GM23338 (cell line): ENCODE measurements at regions not wholly inside any gene's neighbourhood (a gene's known extent, or its start where the extent isn't known, plus 50 kb on each side); places are given as distances from the start of the nearest gene placed in this dataset.

Experiments
- ATAC-seq: fragments of 200-7000 bp; cut with Tn5 transposase; 3 replicates; pipeline ENCODE4 v1.9.1; 2020
- DNase-seq: peaks from one replicate; pipeline ENCODE4 v3.0.0-alpha.2; 2015; ENCODE audit warnings: low spot score
- H2AFZ ChIP-seq: fragments of 200-600 bp; sonication (generic); 2 replicates; pipeline ENCODE4 v1.8.0; 2016; ENCODE audit warnings: antibody characterized with exemption, mild to moderate bottlenecking, moderate library complexity
- H3F3A ChIP-seq: fragments of 200-600 bp; sonication (generic); replicated peaks from 2 replicates; pipeline ENCODE4 v1.8.0; 2017; ENCODE audit warnings: antibody characterized with exemption, mixed run types, low read depth
- H3K27ac ChIP-seq: fragments of 200-600 bp; sonication (generic); 2 replicates; pipeline ENCODE4 v1.6.1; 2016; ENCODE audit warnings: low read depth
- H3K27me3 ChIP-seq: fragments of 200-600 bp; sonication (generic); 2 replicates; pipeline ENCODE4 v1.8.0; 2016; ENCODE audit warnings: mild to moderate bottlenecking, mixed run types, moderate library complexity; ENCODE audit not compliant: insufficient read depth
- H3K36me3 ChIP-seq: fragments of 200-600 bp; sonication (generic); 2 replicates; pipeline ENCODE4 v1.8.0; 2016; ENCODE audit warnings: mild to moderate bottlenecking; ENCODE audit not compliant: insufficient read depth
- H3K4me1 ChIP-seq: fragments of 200-600 bp; sonication (generic); 2 replicates; pipeline ENCODE4 v1.8.0; 2016; ENCODE audit warnings: mild to moderate bottlenecking, moderate library complexity; ENCODE audit not compliant: insufficient read depth
- H3K4me2 ChIP-seq: fragments of 200-600 bp; sonication (generic); 2 replicates; pipeline ENCODE4 v1.7.1; 2017; ENCODE audit warnings: mixed run types
- H3K4me3 ChIP-seq: fragments of 200-600 bp; sonication (generic); 2 replicates; pipeline ENCODE4 v1.6.1; 2016; ENCODE audit warnings: mixed run types
- H3K79me2 ChIP-seq: fragments of 200-600 bp; sonication (generic); replicated peaks from 2 replicates; pipeline ENCODE4 v1.8.0; 2017; ENCODE audit warnings: mild to moderate bottlenecking; ENCODE audit not compliant: insufficient read depth
- H3K9me2 ChIP-seq: fragments of 200-600 bp; sonication (generic); 2 replicates; pipeline ENCODE4 v1.8.0; 2017; ENCODE audit not compliant: insufficient read depth
- H4K20me1 ChIP-seq: fragments of 200-600 bp; sonication (generic); replicated peaks from 2 replicates; pipeline ENCODE4 v1.8.0; 2017; ENCODE audit warnings: mild to moderate bottlenecking; ENCODE audit not compliant: insufficient read depth
- H3K27ac Mint-ChIP-seq: 2 replicates; pipeline ENCODE4 v1.8.0; 2020; ENCODE audit warnings: inconsistent platforms, mild to moderate bottlenecking, moderate library complexity, mixed read lengths
- H3K27me3 Mint-ChIP-seq: 3 replicates; pipeline ENCODE4 v1.8.0; 2022; ENCODE audit warnings: low read depth, mild to moderate bottlenecking, moderate library complexity, mixed read lengths, inconsistent platforms; ENCODE audit not compliant: insufficient read depth, poor library complexity
- H3K36me3 Mint-ChIP-seq: 3 replicates; pipeline ENCODE4 v1.8.0; 2021; ENCODE audit warnings: low read depth, mild to moderate bottlenecking, inconsistent platforms, moderate library complexity, mixed read lengths
- H3K4me1 Mint-ChIP-seq: 3 replicates; pipeline ENCODE4 v1.8.0; 2020; ENCODE audit warnings: mild to moderate bottlenecking, inconsistent platforms, mixed read lengths
- H3K4me3 Mint-ChIP-seq: 3 replicates; pipeline ENCODE4 v1.8.0; 2021; ENCODE audit warnings: moderate library complexity, mild to moderate bottlenecking, inconsistent platforms, mixed read lengths
- H3K9me3 Mint-ChIP-seq: 3 replicates; pipeline ENCODE4 v1.8.0; 2020; ENCODE audit warnings: moderate library complexity, mild to moderate bottlenecking, inconsistent platforms, mixed read lengths
- CREB1 ChIP-seq: fragments of 250-450 bp; sonication (Bioruptor Pico); IDR thresholded peaks from 2 replicates; pipeline ENCODE4 v1.5.0; 2020; ENCODE audit warnings: low read depth, mild to moderate bottlenecking, moderate library complexity
- CTCF ChIP-seq, 2 experiments: fragments of 200-600 bp in 1 of 2; sonication (generic) in 1 of 2; conservative IDR thresholded peaks; 2 replicates each; pipeline versions ENCODE4 v1.5.1 to v1.6.1; 2016 to 2017; ENCODE audit warnings: antibody characterized with exemption in 2 of 2, low read depth in 2 of 2, mild to moderate bottlenecking in 2 of 2, moderate library complexity in 1 of 2
- ETS1 ChIP-seq: IDR thresholded peaks from 2 replicates; pipeline ENCODE4 v1.6.1; 2016; ENCODE audit warnings: antibody characterized with exemption
- EZH2phosphoT487 ChIP-seq: fragments of 200-600 bp; sonication (generic); IDR thresholded peaks from one replicate; pipeline ENCODE4 v1.8.1; 2018; ENCODE audit warnings: antibody characterized with exemption; ENCODE audit not compliant: unreplicated experiment
- JUNB ChIP-seq: IDR thresholded peaks from one replicate; pipeline ENCODE4 v1.6.1; 2016; ENCODE audit warnings: antibody characterized with exemption; ENCODE audit not compliant: unreplicated experiment
- REST ChIP-seq: IDR thresholded peaks from one replicate; pipeline ENCODE4 v1.6.1; 2018; ENCODE audit warnings: antibody characterized with exemption; ENCODE audit not compliant: unreplicated experiment
- STAT1 ChIP-seq: IDR thresholded peaks from one replicate; pipeline ENCODE4 v1.6.1; 2016; ENCODE audit warnings: antibody characterized with exemption; ENCODE audit not compliant: unreplicated experiment
- ZNF114 ChIP-seq: fragments of 250-450 bp; sonication (Bioruptor Pico); IDR thresholded peaks from 2 replicates; pipeline ENCODE4 v1.5.0; 2020; ENCODE audit warnings: mild to moderate bottlenecking, moderate library complexity
- ZNF331 ChIP-seq: fragments of 250-450 bp; sonication (Bioruptor Pico); IDR thresholded peaks from 2 replicates; pipeline ENCODE4 v1.5.0; 2020; ENCODE audit warnings: low read depth, mild to moderate bottlenecking, moderate library complexity
- ZNF462 ChIP-seq: fragments of 250-450 bp; sonication (Bioruptor Pico); IDR thresholded peaks from 2 replicates; pipeline ENCODE4 v1.5.0; 2020; ENCODE audit warnings: mild to moderate bottlenecking, moderate library complexity

GRCh38 chr18:28890791-28891190 lies 713.9 kb upstream of the CDH2 start (continued):
- TF ChIP-seq ZNF462 (CRISPR knock-in tag): no peak

GRCh38 chr18:28884304-28884703 lies 707.4 kb upstream of the CDH2 start:
- Histone ChIP-seq H3K9me2 (no peaks in the 10 kb centered on the region), H2AFZ (no peak overlapping the region), H3K79me2 (no peaks in the 10 kb centered on the region), H3K27ac (no peak overlapping the region), H3K4me1 (no peaks in the 10 kb centered on the region), H3F3A (no peaks in the 10 kb centered on the region), H3K36me3 (no peaks in the 10 kb centered on the region), H3K27me3 (no peaks in the 10 kb centered on the region), H3K4me2 (no peak overlapping the region), H4K20me1 (no peaks in the 10 kb centered on the region), H3K4me3 (no peak overlapping the region)
- Mint-ChIP-seq H3K4me1 (no peaks in the 10 kb centered on the region), H3K27ac (no peak overlapping the region), H3K9me3 (no peaks in the 10 kb centered on the region), H3K36me3 (no peaks in the 10 kb centered on the region), H3K27me3 (no peaks in the 10 kb centered on the region), H3K4me3 (no peak overlapping the region)
- no peak for DNase-seq
- no peak for ATAC-seq
- TF ChIP-seq ZNF331 (CRISPR knock-in tag) (no peak), ZNF114 (CRISPR knock-in tag) (no peak), STAT1 (no peak), CTCF (conservative IDR thresholded peaks at IDR 0.05; ENCODE audit: low read depth in 2 of 2) (no peak), ETS1 (no peak), REST (no peak), EZH2phosphoT487 (no peak), CREB1 (CRISPR knock-in tag) (no peak), JUNB (no peak)
